GM23338 (cell line): ENCODE measurements at regions not wholly inside any gene's neighbourhood (a gene's known extent, or its start where the extent isn't known, plus 50 kb on each side); places are given as distances from the start of the nearest gene placed in this dataset.

Experiments used
- ATAC-seq: fragments of 200-7000 bp; cut with Tn5 transposase; 3 replicates; pipeline ENCODE4 v1.9.1; 2020
- DNase-seq: peaks from one replicate; pipeline ENCODE4 v3.0.0-alpha.2; 2015; ENCODE audit warnings: low spot score
- H2AFZ ChIP-seq: fragments of 200-600 bp; sonication (generic); 2 replicates; pipeline ENCODE4 v1.8.0; 2016; ENCODE audit warnings: antibody characterized with exemption, mild to moderate bottlenecking, moderate library complexity
- H3F3A ChIP-seq: fragments of 200-600 bp; sonication (generic); replicated peaks from 2 replicates; pipeline ENCODE4 v1.8.0; 2017; ENCODE audit warnings: antibody characterized with exemption, mixed run types, low read depth
- H3K27ac ChIP-seq: fragments of 200-600 bp; sonication (generic); 2 replicates; pipeline ENCODE4 v1.6.1; 2016; ENCODE audit warnings: low read depth
- H3K27me3 ChIP-seq: fragments of 200-600 bp; sonication (generic); 2 replicates; pipeline ENCODE4 v1.8.0; 2016; ENCODE audit warnings: mild to moderate bottlenecking, mixed run types, moderate library complexity; ENCODE audit not compliant: insufficient read depth
- H3K36me3 ChIP-seq: fragments of 200-600 bp; sonication (generic); 2 replicates; pipeline ENCODE4 v1.8.0; 2016; ENCODE audit warnings: mild to moderate bottlenecking; ENCODE audit not compliant: insufficient read depth
- H3K4me1 ChIP-seq: fragments of 200-600 bp; sonication (generic); 2 replicates; pipeline ENCODE4 v1.8.0; 2016; ENCODE audit warnings: mild to moderate bottlenecking, moderate library complexity; ENCODE audit not compliant: insufficient read depth
- H3K4me2 ChIP-seq: fragments of 200-600 bp; sonication (generic); 2 replicates; pipeline ENCODE4 v1.7.1; 2017; ENCODE audit warnings: mixed run types
- H3K4me3 ChIP-seq: fragments of 200-600 bp; sonication (generic); 2 replicates; pipeline ENCODE4 v1.6.1; 2016; ENCODE audit warnings: mixed run types
- H3K79me2 ChIP-seq: fragments of 200-600 bp; sonication (generic); replicated peaks from 2 replicates; pipeline ENCODE4 v1.8.0; 2017; ENCODE audit warnings: mild to moderate bottlenecking; ENCODE audit not compliant: insufficient read depth
- H3K9me2 ChIP-seq: fragments of 200-600 bp; sonication (generic); 2 replicates; pipeline ENCODE4 v1.8.0; 2017; ENCODE audit not compliant: insufficient read depth
- H4K20me1 ChIP-seq: fragments of 200-600 bp; sonication (generic); replicated peaks from 2 replicates; pipeline ENCODE4 v1.8.0; 2017; ENCODE audit warnings: mild to moderate bottlenecking; ENCODE audit not compliant: insufficient read depth
- H3K27ac Mint-ChIP-seq: 2 replicates; pipeline ENCODE4 v1.8.0; 2020; ENCODE audit warnings: inconsistent platforms, mild to moderate bottlenecking, moderate library complexity, mixed read lengths
- H3K27me3 Mint-ChIP-seq: 3 replicates; pipeline ENCODE4 v1.8.0; 2022; ENCODE audit warnings: low read depth, mild to moderate bottlenecking, moderate library complexity, mixed read lengths, inconsistent platforms; ENCODE audit not compliant: insufficient read depth, poor library complexity
- H3K36me3 Mint-ChIP-seq: 3 replicates; pipeline ENCODE4 v1.8.0; 2021; ENCODE audit warnings: low read depth, mild to moderate bottlenecking, inconsistent platforms, moderate library complexity, mixed read lengths
- H3K4me1 Mint-ChIP-seq: 3 replicates; pipeline ENCODE4 v1.8.0; 2020; ENCODE audit warnings: mild to moderate bottlenecking, inconsistent platforms, mixed read lengths
- H3K4me3 Mint-ChIP-seq: 3 replicates; pipeline ENCODE4 v1.8.0; 2021; ENCODE audit warnings: moderate library complexity, mild to moderate bottlenecking, inconsistent platforms, mixed read lengths
- H3K9me3 Mint-ChIP-seq: 3 replicates; pipeline ENCODE4 v1.8.0; 2020; ENCODE audit warnings: moderate library complexity, mild to moderate bottlenecking, inconsistent platforms, mixed read lengths
- ETS1 ChIP-seq: IDR thresholded peaks from 2 replicates; pipeline ENCODE4 v1.6.1; 2016; ENCODE audit warnings: antibody characterized with exemption
- EZH2phosphoT487 ChIP-seq: fragments of 200-600 bp; sonication (generic); IDR thresholded peaks from one replicate; pipeline ENCODE4 v1.8.1; 2018; ENCODE audit warnings: antibody characterized with exemption; ENCODE audit not compliant: unreplicated experiment
- NANOG ChIP-seq: IDR thresholded peaks from 2 replicates; pipeline ENCODE4 v1.6.1; 2016; ENCODE audit warnings: antibody characterized with exemption, borderline replicate concordance
- ZNF114 ChIP-seq: fragments of 250-450 bp; sonication (Bioruptor Pico); IDR thresholded peaks from 2 replicates; pipeline ENCODE4 v1.5.0; 2020; ENCODE audit warnings: mild to moderate bottlenecking, moderate library complexity
- ZNF462 ChIP-seq: fragments of 250-450 bp; sonication (Bioruptor Pico); IDR thresholded peaks from 2 replicates; pipeline ENCODE4 v1.5.0; 2020; ENCODE audit warnings: mild to moderate bottlenecking, moderate library complexity
- TF ChIP-seq, protein P1 (sequence below): IDR thresholded peaks from one replicate; pipeline ENCODE4 v1.6.1; 2018; ENCODE audit warnings: antibody characterized with exemption; ENCODE audit not compliant: unreplicated experiment
- TF ChIP-seq, protein P2 (sequence below), 2 experiments: fragments of 200-600 bp in 1 of 2; sonication (generic) in 1 of 2; conservative IDR thresholded peaks; 2 replicates each; pipeline versions ENCODE4 v1.5.1 to v1.6.1; 2016 to 2017; ENCODE audit warnings: antibody characterized with exemption in 2 of 2, low read depth in 2 of 2, mild to moderate bottlenecking in 2 of 2, moderate library complexity in 1 of 2

DNA sequence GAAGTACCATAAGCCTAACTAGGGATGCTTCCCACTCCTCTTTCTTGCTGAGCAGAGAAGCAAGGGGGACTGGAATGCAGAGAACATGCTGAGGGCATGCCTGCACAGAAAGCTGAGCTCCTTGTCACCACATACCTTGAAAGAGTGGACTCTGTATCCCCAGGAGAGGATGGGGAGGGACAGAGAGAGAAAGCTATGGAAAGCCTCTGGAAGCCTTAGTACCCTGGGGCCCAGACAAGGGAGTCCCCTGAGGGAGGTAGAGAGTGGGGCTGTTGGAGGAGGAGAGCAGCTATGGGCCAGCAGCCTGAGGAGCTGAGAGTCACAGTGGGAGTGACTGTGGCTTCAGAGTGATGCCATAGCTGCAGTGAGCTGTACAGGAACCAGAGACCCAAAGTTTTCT is 77.9 kb downstream of the RTL9 start:
- Histone ChIP-seq H3K4me3 (no peak overlapping the region), H3K79me2 (no peaks in the 10 kb centered on the region), H3K27ac (no peak overlapping the region), H3K36me3 (no peaks in the 10 kb centered on the region), H3K27me3 (no peaks in the 10 kb centered on the region), H2AFZ (no peak overlapping the region), H4K20me1 (no peaks in the 10 kb centered on the region), H3F3A (no peaks in the 10 kb centered on the region), H3K4me1 (peaks cover 11% of the 10 kb centered on the region; the same call in 1 of the 2 replicates), H3K9me2 (no peaks in the 10 kb centered on the region), H3K4me2 (no peak overlapping the region)
- H3K36me3 Mint-ChIP-seq = no peaks in the 10 kb centered on the region
- TF ChIP-seq, protein P1, sequence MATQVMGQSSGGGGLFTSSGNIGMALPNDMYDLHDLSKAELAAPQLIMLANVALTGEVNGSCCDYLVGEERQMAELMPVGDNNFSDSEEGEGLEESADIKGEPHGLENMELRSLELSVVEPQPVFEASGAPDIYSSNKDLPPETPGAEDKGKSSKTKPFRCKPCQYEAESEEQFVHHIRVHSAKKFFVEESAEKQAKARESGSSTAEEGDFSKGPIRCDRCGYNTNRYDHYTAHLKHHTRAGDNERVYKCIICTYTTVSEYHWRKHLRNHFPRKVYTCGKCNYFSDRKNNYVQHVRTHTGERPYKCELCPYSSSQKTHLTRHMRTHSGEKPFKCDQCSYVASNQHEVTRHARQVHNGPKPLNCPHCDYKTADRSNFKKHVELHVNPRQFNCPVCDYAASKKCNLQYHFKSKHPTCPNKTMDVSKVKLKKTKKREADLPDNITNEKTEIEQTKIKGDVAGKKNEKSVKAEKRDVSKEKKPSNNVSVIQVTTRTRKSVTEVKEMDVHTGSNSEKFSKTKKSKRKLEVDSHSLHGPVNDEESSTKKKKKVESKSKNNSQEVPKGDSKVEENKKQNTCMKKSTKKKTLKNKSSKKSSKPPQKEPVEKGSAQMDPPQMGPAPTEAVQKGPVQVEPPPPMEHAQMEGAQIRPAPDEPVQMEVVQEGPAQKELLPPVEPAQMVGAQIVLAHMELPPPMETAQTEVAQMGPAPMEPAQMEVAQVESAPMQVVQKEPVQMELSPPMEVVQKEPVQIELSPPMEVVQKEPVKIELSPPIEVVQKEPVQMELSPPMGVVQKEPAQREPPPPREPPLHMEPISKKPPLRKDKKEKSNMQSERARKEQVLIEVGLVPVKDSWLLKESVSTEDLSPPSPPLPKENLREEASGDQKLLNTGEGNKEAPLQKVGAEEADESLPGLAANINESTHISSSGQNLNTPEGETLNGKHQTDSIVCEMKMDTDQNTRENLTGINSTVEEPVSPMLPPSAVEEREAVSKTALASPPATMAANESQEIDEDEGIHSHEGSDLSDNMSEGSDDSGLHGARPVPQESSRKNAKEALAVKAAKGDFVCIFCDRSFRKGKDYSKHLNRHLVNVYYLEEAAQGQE = no peak
- TF ChIP-seq ETS1 (no peak), NANOG (no peak), EZH2phosphoT487 (no peak), ZNF114 (no peak), ZNF462 (CRISPR knock-in tag) (no peak)
- TF ChIP-seq, protein P2, sequence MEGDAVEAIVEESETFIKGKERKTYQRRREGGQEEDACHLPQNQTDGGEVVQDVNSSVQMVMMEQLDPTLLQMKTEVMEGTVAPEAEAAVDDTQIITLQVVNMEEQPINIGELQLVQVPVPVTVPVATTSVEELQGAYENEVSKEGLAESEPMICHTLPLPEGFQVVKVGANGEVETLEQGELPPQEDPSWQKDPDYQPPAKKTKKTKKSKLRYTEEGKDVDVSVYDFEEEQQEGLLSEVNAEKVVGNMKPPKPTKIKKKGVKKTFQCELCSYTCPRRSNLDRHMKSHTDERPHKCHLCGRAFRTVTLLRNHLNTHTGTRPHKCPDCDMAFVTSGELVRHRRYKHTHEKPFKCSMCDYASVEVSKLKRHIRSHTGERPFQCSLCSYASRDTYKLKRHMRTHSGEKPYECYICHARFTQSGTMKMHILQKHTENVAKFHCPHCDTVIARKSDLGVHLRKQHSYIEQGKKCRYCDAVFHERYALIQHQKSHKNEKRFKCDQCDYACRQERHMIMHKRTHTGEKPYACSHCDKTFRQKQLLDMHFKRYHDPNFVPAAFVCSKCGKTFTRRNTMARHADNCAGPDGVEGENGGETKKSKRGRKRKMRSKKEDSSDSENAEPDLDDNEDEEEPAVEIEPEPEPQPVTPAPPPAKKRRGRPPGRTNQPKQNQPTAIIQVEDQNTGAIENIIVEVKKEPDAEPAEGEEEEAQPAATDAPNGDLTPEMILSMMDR (conservative IDR thresholded peaks at IDR 0.05; ENCODE audit: low read depth in 2 of 2) = no peak
- H3K27ac Mint-ChIP-seq = no peak overlapping the region
- H3K27me3 Mint-ChIP-seq = peaks cover 2% of the 10 kb centered on the region
- no peak overlapping the region for H3K4me3 Mint-ChIP-seq
- ATAC-seq (peak; percentile 34; the same call in 1 of the 3 replicates), DNase-seq (no peak)
- H3K4me1 Mint-ChIP-seq = peaks cover 18% of the 10 kb centered on the region
- no peaks in the 10 kb centered on the region; the same call in 1 of the 3 replicates for H3K9me3 Mint-ChIP-seq
